ENCODE measurements at regions not wholly inside any gene's neighbourhood (a gene's known extent, or its start where the extent isn't known, plus 50 kb on each side); places are given as distances from the start of the nearest gene placed in this dataset.

DNA sequence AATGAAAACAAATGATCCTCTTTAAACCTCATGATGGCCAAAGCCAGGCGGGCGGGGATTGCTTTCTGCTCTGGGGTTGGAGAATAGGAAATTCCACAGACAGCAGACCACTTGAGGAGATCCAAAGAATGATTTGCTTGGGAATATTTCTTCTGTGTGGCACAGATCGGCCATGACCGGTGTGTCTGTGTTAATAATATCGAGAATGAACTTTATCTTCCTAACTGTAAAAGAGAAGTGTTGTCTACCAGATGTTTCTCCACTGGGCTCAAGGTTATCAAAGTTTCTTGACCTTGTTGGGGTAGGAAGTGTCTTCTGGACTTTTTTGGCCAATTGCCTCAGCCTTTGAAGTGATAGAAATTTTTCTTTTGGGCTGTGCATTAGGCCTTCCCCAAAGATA lies 186.6 kb upstream of the ZFHX3 start (continued):
- no peak for TF ChIP-seq RB1 (IDR thresholded peaks at IDR 0.05; ENCODE audit: borderline replicate concordance)
- TF ChIP-seq IKZF1 (conservative IDR thresholded peaks at IDR 0.05): no peak
- TF ChIP-seq SREBF1 (IDR thresholded peaks at IDR 0.05; ENCODE audit: low read length): no peak

- Histone ChIP-seq H3K4me1 (ENCODE audit: control insufficient read depth, insufficient read depth, low read length) (no peaks in the 10 kb centered on the region), H3K4me2 (ENCODE audit: control insufficient read depth, insufficient read depth) (no peak overlapping the region), H3K27me3 (replicated peaks in 1 of 2; ENCODE audit: control insufficient read depth in 2 of 2, insufficient read depth in 2 of 2, low read length in 1 of 2) (no peaks in the 10 kb centered on the region), H3K9ac (ENCODE audit: control insufficient read depth, insufficient read depth, low read length) (no peak overlapping the region), H2AFZ (ENCODE audit: control insufficient read depth, low read depth, low read length) (no peak overlapping the region), H4K20me1 (ENCODE audit: control insufficient read depth, insufficient read depth) (no peaks in the 10 kb centered on the region), H3K79me2 (ENCODE audit: control insufficient read depth, insufficient read depth, low read length) (no peaks in the 10 kb centered on the region), H3K4me3 (no peak overlapping the region), H3K27ac (ENCODE audit: control insufficient read depth, insufficient read depth) (no peak overlapping the region), H3K36me3 (ENCODE audit: control insufficient read depth in 2 of 2, insufficient read depth in 2 of 2, low read length in 1 of 2) (no peaks in the 10 kb centered on the region), H3K9me3 (replicated peaks; ENCODE audit: control insufficient read depth, insufficient read depth, low read length) (no peaks in the 10 kb centered on the region)
- ChIA-PET POLR2A (no interaction called here), RAD21 (ENCODE audit: unreplicated experiment) (no interaction called here), CTCF (no interaction called here), SMC1A (ENCODE audit: uncharacterized antibody, unreplicated experiment) (interaction anchor here (0.8 kb wide), 1 partner anchor 8 kb away, joined by 3 read pairs; no protein-coding TSS in a partner anchor)
- WGBS (ENCODE audit: insufficient coverage, insufficient replicate concordance, low lambda C conversion rate, missing lambda C conversion rate): 60% methylated on average over 10 of the region's 11 CpGs
- intact Hi-C loops (cut with micrococcal nuclease; ENCODE audit: unreplicated experiment) (no loop called here), in situ Hi-C loops (cut with MboI) (no loop called here)
- no TSS peak for BruUV-seq (replicated peaks)
- ATAC-seq: no peak
- FAIRE-seq: no peak
- no peak for DNase-seq (ENCODE audit: low read depth, low spot score)
- TF ChIP-seq RBBP5 (conservative IDR thresholded peaks at IDR 0.05): no peak
- no peak for TF ChIP-seq SPI1 (IDR thresholded peaks at IDR 0.05; ENCODE audit: borderline replicate concordance, insufficient read depth, low read depth, low read length)
- TF ChIP-seq NRF1 (conservative IDR thresholded peaks at IDR 0.05; ENCODE audit: low read depth, low read length): no peak
- TF ChIP-seq CBFB (IDR thresholded peaks at IDR 0.05; ENCODE audit: low read depth): no peak
- TF ChIP-seq KLF5 (IDR thresholded peaks at IDR 0.05; ENCODE audit: partially characterized antibody): no peak
- TF ChIP-seq STAT3 (IDR thresholded peaks at IDR 0.05; ENCODE audit: low read depth, low read length): no peak
- no peak for TF ChIP-seq NFIC (IDR thresholded peaks at IDR 0.05; ENCODE audit: low read depth, low read length)
- TF ChIP-seq ZNF622 (IDR thresholded peaks at IDR 0.05): no peak
- TF ChIP-seq, protein P1, sequence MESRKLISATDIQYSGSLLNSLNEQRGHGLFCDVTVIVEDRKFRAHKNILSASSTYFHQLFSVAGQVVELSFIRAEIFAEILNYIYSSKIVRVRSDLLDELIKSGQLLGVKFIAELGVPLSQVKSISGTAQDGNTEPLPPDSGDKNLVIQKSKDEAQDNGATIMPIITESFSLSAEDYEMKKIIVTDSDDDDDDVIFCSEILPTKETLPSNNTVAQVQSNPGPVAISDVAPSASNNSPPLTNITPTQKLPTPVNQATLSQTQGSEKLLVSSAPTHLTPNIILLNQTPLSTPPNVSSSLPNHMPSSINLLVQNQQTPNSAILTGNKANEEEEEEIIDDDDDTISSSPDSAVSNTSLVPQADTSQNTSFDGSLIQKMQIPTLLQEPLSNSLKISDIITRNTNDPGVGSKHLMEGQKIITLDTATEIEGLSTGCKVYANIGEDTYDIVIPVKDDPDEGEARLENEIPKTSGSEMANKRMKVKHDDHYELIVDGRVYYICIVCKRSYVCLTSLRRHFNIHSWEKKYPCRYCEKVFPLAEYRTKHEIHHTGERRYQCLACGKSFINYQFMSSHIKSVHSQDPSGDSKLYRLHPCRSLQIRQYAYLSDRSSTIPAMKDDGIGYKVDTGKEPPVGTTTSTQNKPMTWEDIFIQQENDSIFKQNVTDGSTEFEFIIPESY (IDR thresholded peaks at IDR 0.05): no peak
- TF ChIP-seq MYB (IDR thresholded peaks at IDR 0.05; ENCODE audit: borderline replicate concordance, low read depth, low read length): no peak
- no peak for TF ChIP-seq ZNF687 (IDR thresholded peaks at IDR 0.05)
- no peak for TF ChIP-seq PML (IDR thresholded peaks at IDR 0.05; ENCODE audit: low read length)
- no peak for TF ChIP-seq NR2C2 (IDR thresholded peaks at IDR 0.05; ENCODE audit: borderline replicate concordance, control insufficient read depth, insufficient read length, low read depth)
- no peak for TF ChIP-seq FOXM1 (IDR thresholded peaks at IDR 0.05; ENCODE audit: low read depth, low read length)
These were observed 186.0 kb upstream of the ZFHX3 start for GRCh38 chr16:73233846-73234424.
